ENCODE measurements at regions not wholly inside any gene's neighbourhood (a gene's known extent, or its start where the extent isn't known, plus 50 kb on each side); places are given as distances from the start of the nearest gene placed in this dataset.

GRCh38 chr1:201660931-201661822 lies 122.2 kb downstream of the NAV1 start:
- Histone ChIP-seq H3K4me3 (ENCODE audit: low read depth, low read length) (no peak overlapping the region), H3K27me3 (no peaks in the 10 kb centered on the region), H3K36me3 (no peaks in the 10 kb centered on the region), H3K4me1 (peaks cover 9% of the 10 kb centered on the region), H3K9me3 (no peaks in the 10 kb centered on the region)
- DNase-seq, result no peak
- TF ChIP-seq, protein P1, sequence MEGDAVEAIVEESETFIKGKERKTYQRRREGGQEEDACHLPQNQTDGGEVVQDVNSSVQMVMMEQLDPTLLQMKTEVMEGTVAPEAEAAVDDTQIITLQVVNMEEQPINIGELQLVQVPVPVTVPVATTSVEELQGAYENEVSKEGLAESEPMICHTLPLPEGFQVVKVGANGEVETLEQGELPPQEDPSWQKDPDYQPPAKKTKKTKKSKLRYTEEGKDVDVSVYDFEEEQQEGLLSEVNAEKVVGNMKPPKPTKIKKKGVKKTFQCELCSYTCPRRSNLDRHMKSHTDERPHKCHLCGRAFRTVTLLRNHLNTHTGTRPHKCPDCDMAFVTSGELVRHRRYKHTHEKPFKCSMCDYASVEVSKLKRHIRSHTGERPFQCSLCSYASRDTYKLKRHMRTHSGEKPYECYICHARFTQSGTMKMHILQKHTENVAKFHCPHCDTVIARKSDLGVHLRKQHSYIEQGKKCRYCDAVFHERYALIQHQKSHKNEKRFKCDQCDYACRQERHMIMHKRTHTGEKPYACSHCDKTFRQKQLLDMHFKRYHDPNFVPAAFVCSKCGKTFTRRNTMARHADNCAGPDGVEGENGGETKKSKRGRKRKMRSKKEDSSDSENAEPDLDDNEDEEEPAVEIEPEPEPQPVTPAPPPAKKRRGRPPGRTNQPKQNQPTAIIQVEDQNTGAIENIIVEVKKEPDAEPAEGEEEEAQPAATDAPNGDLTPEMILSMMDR (IDR thresholded peaks at IDR 0.05; ENCODE audit: low read depth, low read length), result no peak

- no peaks in the 10 kb centered on the region for H3K36me3 ChIP-seq
- no peak overlapping the region for H3K4me3 ChIP-seq (ENCODE audit: low read depth, low read length)
- no peak for DNase-seq
- peaks cover 2% of the 10 kb centered on the region for H3K4me1 ChIP-seq
- H3K9me3 ChIP-seq, result no peaks in the 10 kb centered on the region
- TF ChIP-seq, protein P1 (IDR thresholded peaks at IDR 0.05; ENCODE audit: low read depth, low read length), result no peak
- no peaks in the 10 kb centered on the region for H3K27me3 ChIP-seq
Observed at GRCh38 chr1:201661823-201662359, 123.0 kb downstream of the NAV1 start.

GRCh38 chr1:201662646-201663045 lies 123.7 kb downstream of the NAV1 start:
- TF ChIP-seq, protein P1 (IDR thresholded peaks at IDR 0.05; ENCODE audit: low read depth, low read length), result no peak
- Histone ChIP-seq H3K9me3 (no peaks in the 10 kb centered on the region), H3K4me1 (no peaks in the 10 kb centered on the region), H3K4me3 (ENCODE audit: low read depth, low read length) (no peak overlapping the region), H3K36me3 (no peaks in the 10 kb centered on the region), H3K27me3 (no peaks in the 10 kb centered on the region)
- DNase-seq, result no peak

GRCh38 chr1:201663491-201664113 lies 124.7 kb downstream of the NAV1 start:
- H3K9me3 ChIP-seq, result no peaks in the 10 kb centered on the region
- DNase-seq, result no peak
- no peaks in the 10 kb centered on the region for H3K4me1 ChIP-seq
- no peaks in the 10 kb centered on the region for H3K27me3 ChIP-seq
- H3K36me3 ChIP-seq, result no peaks in the 10 kb centered on the region
- H3K4me3 ChIP-seq (ENCODE audit: low read depth, low read length), result no peak overlapping the region
- TF ChIP-seq, protein P1 (IDR thresholded peaks at IDR 0.05; ENCODE audit: low read depth, low read length), result no peak

DNA sequence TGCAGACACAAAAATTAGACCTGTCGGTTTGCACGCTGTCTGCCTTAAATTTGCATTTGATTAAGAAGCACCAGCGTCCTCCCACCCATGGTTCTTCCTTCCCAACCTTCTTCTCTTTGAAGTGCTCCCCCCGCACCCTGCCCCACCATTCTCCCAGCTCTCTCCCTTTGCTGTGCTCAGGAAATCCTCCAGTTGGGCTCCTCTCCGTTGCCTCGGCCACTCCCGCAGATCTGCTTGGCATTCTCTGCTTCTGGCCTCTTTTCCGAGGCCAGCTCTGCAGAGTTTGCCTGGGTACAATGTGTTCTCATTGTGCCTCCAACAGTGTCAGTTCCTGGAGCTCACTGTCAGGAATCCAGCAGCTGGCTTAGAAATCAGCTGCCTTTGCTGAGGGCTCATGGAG lies 126.1 kb downstream of the NAV1 start:
- no peak for DNase-seq
- Histone ChIP-seq H3K9me3 (no peaks in the 10 kb centered on the region), H3K4me3 (ENCODE audit: low read depth, low read length) (no peak overlapping the region), H3K36me3 (no peaks in the 10 kb centered on the region), H3K27me3 (no peaks in the 10 kb centered on the region), H3K4me1 (no peaks in the 10 kb centered on the region)
- TF ChIP-seq, protein P1 (IDR thresholded peaks at IDR 0.05; ENCODE audit: low read depth, low read length), result no peak

- no peaks in the 10 kb centered on the region for H3K9me3 ChIP-seq
- DNase-seq, result no peak
- no peaks in the 10 kb centered on the region for H3K27me3 ChIP-seq
- no peaks in the 10 kb centered on the region for H3K4me1 ChIP-seq
- no peak overlapping the region for H3K4me3 ChIP-seq (ENCODE audit: low read depth, low read length)
- H3K36me3 ChIP-seq, result no peaks in the 10 kb centered on the region
- TF ChIP-seq, protein P1 (IDR thresholded peaks at IDR 0.05; ENCODE audit: low read depth, low read length), result no peak
Observed at GRCh38 chr1:201666102-201666501, 127.2 kb downstream of the NAV1 start.
